HL-60 (cell line): ENCODE measurements at regions not wholly inside any gene's neighbourhood (a gene's known extent, or its start where the extent isn't known, plus 50 kb on each side); places are given as distances from the start of the nearest gene placed in this dataset.

Source experiments
- DNase-seq, 2 experiments: peaks; one replicate each; pipeline ENCODE4 v3.0.0-alpha.2; 2010 to 2020; ENCODE audit warnings: low read depth in 1 of 2, low spot score in 1 of 2
- H3K27ac ChIP-seq: fragments of 250-450 bp; sonication (Bioruptor Pico); replicated peaks from 2 replicates; pipeline ENCODE4 v1.5.1; 2020; ENCODE audit warnings: mild to moderate bottlenecking, moderate library complexity
- H3K27me3 ChIP-seq: fragments of 250-450 bp; sonication (Bioruptor Pico); 2 replicates; pipeline ENCODE4 v1.5.1; 2021; ENCODE audit warnings: mild to moderate bottlenecking, moderate library complexity; ENCODE audit not compliant: insufficient read depth, poor library complexity, severe bottlenecking
- H3K4me3 ChIP-seq: replicated peaks from 2 replicates; pipeline ENCODE4 v1.5.1; 2011; ENCODE audit warnings: mild to moderate bottlenecking, control low read depth, low read length; ENCODE audit not compliant: insufficient read depth
- CTCF ChIP-seq: IDR thresholded peaks from one replicate; pipeline ENCODE4 v1.5.1; 2011; ENCODE audit warnings: low read length, control low read depth, inconsistent platforms; ENCODE audit not compliant: insufficient read depth
- GABPA ChIP-seq: IDR thresholded peaks from 2 replicates; pipeline ENCODE4 v1.6.1; 2012; ENCODE audit warnings: low read depth
- POLR2AphosphoS5 ChIP-seq: IDR thresholded peaks from 2 replicates; pipeline ENCODE4 v1.6.1; 2012; ENCODE audit warnings: low read depth
- REST ChIP-seq: IDR thresholded peaks from 2 replicates; pipeline ENCODE4 v1.6.1; 2012; ENCODE audit warnings: low read depth; ENCODE audit not compliant: insufficient replicate concordance
- SPI1 ChIP-seq: IDR thresholded peaks from 2 replicates; pipeline ENCODE4 v1.6.1; 2012; ENCODE audit warnings: low read depth, mild to moderate bottlenecking, borderline replicate concordance

GRCh38 chr18:39464006-39464405 is 1898.4 kb upstream of the CELF4 start:
- no peak for DNase-seq
- no peak overlapping the region for H3K27ac ChIP-seq
- TF ChIP-seq POLR2AphosphoS5 (no peak), CTCF (no peak), GABPA (no peak), REST (no peak), SPI1 (no peak)
- H3K4me3 ChIP-seq = no peak overlapping the region
- no peaks in the 10 kb centered on the region for H3K27me3 ChIP-seq

- H3K27me3 ChIP-seq = no peaks in the 10 kb centered on the region
- no peak for DNase-seq
- TF ChIP-seq GABPA (no peak), SPI1 (no peak), CTCF (no peak), POLR2AphosphoS5 (no peak), REST (no peak)
- H3K4me3 ChIP-seq = no peak overlapping the region
- no peak overlapping the region for H3K27ac ChIP-seq
Measured at GRCh38 chr18:39462436-39462835, 1896.8 kb upstream of the CELF4 start.

- DNase-seq = no peak
- H3K27ac ChIP-seq = no peak overlapping the region
- TF ChIP-seq POLR2AphosphoS5 (no peak), GABPA (no peak), CTCF (no peak), REST (no peak), SPI1 (no peak)
- H3K27me3 ChIP-seq = no peaks in the 10 kb centered on the region
- H3K4me3 ChIP-seq = no peak overlapping the region
Measured at GRCh38 chr18:39460136-39460535, 1894.5 kb upstream of the CELF4 start.
